GM10266 (cell line): ENCODE measurements at regions not wholly inside any gene's neighbourhood (a gene's known extent, or its start where the extent isn't known, plus 50 kb on each side); places are given as distances from the start of the nearest gene placed in this dataset.

Source experiments
- DNase-seq: peaks from one replicate; pipeline ENCODE4 v3.0.0; 2012; ENCODE audit errors: extremely low spot score
- CTCF ChIP-seq: IDR thresholded peaks from 2 replicates; pipeline ENCODE4 v1.5.1; 2012; ENCODE audit warnings: mild to moderate bottlenecking, low read depth; ENCODE audit not compliant: control insufficient read depth, insufficient read depth; ENCODE audit errors: missing control alignments

GRCh38 chr6:113445201-113445600 is 411.9 kb upstream of the MARCKS start:
- DNase-seq: no peak
- no peak for TF ChIP-seq CTCF

- TF ChIP-seq CTCF: no peak
- DNase-seq: no peak
Measured at GRCh38 chr6:113447088-113447831, 409.9 kb upstream of the MARCKS start.

GRCh38 chr6:113449051-113449450 is 408.1 kb upstream of the MARCKS start:
- no peak for DNase-seq
- no peak for TF ChIP-seq CTCF

GRCh38 chr6:113450061-113450465 is 407.1 kb upstream of the MARCKS start:
- no peak for TF ChIP-seq CTCF
- no peak for DNase-seq

- TF ChIP-seq CTCF: no peak
- DNase-seq: no peak
Measured at GRCh38 chr6:113451049-113451448, 406.1 kb upstream of the MARCKS start.

- DNase-seq: no peak
- TF ChIP-seq CTCF: no peak
Measured at GRCh38 chr6:113457198-113457597, 399.9 kb upstream of the MARCKS start.

- no peak for DNase-seq
- no peak for TF ChIP-seq CTCF
Measured at GRCh38 chr6:113457751-113458150, 399.4 kb upstream of the MARCKS start.
